GM19043 (cell line): ENCODE measurements at regions not wholly inside any gene's neighbourhood (a gene's known extent, or its start where the extent isn't known, plus 50 kb on each side); places are given as distances from the start of the nearest gene placed in this dataset.

Experiments
- ATAC-seq: cut with Tn5 transposase; IDR thresholded peaks from one replicate; pipeline ENCODE4 v1.9.1; 2021; ENCODE audit warnings: low read depth; ENCODE audit not compliant: unreplicated experiment

DNA sequence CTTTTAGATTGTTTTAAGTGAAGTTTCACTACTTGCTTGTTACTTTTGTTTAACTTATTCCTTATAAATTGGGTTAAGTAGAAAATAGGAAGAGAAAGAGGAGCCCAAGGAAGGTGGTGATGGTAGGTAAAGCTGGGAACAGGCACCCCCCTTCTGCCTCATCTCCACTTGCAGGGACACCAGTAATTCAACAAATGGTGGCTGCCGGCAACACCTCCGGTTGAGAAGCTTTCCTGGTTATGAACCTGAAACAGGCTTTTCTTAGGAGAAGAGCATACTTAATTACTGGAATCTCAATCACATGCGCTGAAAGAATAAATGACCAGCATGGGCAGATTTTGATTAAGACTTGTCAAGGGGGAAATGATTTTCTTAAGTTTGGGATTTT, 158.9 kb upstream of the ZNF217 start:
- no peak for ATAC-seq

DNA sequence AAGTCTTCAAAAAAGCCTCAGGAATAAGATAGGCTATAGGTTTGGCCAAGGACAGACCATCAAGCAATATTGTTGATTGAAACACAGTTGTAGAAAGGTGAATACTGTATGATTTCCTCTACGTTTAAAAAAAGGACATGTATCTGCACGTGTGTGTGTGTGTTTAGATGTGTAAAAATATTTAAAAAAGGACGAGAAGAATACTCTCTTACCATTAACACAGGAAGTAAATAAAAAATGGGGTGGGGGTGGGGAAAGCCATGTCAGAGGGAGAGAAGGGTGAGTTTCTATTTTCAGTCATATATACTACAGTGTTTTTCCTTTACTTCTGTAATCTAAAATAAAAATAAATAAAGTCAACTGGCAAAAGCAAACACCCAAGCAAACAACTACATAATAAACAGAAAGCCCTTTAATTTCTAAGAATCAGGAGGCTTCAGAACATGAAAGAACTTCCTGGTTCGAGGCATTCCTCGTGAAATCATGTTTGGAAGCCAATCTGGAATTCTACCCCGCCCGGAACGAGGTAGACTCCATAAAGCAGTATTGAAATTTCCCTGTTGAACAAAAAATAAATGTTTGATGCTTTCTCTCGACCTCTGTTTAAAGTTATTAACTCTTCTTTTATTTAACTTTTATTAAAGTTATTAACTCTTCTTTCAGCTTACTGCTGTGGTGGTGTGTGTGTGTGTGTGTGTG, 158.1 kb upstream of the ZNF217 start:
- ATAC-seq = no peak

DNA sequence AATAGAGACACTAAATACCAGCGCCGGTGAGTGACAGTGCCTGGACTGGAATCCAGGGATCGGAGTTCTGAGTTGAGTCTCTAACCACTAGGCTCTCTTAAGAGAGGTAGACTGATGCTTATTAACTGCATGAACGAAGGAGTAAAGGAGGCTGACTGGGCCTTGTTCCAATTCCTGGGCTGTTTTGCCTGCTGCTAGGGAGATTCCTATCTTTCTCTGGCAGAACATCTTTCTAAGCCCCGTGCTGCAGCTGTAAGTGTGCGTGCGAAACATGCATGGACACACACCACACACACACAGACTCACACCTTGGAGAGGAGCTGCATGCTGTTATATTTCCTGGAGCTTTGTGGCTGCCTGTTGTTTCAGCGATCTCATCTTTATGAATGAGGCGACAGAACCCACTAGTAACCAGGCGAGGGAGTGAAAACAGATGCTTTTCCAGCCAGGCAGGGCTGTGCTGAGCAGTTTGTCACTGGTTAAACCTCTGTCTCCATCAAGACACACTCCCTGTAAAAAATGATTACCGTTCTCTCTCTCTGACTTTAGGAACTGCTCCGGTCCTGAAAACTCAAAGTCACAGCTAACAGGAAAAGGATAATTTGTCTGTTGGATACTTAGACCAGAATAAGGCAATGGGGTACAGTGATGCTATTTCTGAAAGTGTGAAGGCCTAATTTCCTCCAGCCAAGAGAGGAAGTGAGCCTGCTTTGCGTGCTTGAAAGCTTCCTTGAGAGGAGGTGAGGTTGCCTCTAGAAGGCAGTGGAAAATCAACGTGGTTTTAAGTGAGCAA, 157.4 kb upstream of the ZNF217 start:
- peak; percentile 79 for ATAC-seq

DNA sequence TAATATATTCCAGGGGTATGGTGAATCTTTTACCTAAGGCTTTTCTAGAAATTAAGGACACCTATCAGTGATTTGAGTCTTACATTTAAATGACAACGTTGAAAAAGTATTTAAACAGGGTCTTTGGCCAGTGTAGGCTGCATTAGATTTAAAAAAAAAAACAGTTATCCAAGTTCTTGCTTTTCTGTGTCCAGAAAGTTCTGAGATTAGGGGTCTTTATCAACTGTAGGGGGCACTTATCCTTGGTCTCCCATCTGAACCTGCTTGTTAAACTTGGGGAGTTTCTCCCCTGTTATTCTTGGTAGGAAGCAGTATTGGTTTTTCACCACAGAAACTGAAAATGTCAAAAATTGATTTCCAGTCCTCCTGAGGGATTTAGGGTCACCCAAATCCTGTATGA, 155.9 kb upstream of the ZNF217 start:
- ATAC-seq = no peak

DNA sequence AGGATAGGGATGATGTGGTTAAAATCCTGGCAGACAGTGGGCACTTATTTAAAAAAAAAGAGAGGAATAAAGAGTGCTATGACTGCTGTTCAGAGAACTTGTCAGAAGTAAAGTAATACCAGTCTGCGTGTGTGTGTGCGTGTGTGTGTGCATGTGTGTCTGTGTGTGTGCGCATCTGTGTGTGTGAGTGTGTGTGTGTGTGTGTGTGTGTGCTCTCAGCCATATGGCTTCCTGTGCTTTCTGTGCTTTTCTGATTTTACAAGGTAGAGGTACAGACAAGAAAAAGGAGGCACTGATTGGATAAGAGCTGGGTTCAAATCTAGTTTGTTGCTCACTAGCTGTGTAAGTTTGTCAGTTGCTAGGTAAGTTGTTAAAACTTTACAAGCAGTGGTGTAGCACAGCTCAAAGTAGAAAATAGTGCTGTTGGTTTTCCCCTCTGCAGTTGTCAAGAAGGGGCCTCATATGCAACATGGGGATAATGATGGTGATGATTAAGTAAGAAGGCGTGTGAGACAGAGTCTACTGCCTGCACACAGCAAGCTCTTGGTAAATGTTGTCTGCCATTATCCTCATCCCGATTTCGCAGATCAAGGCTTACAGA, 155.3 kb upstream of the ZNF217 start:
- no peak for ATAC-seq

DNA sequence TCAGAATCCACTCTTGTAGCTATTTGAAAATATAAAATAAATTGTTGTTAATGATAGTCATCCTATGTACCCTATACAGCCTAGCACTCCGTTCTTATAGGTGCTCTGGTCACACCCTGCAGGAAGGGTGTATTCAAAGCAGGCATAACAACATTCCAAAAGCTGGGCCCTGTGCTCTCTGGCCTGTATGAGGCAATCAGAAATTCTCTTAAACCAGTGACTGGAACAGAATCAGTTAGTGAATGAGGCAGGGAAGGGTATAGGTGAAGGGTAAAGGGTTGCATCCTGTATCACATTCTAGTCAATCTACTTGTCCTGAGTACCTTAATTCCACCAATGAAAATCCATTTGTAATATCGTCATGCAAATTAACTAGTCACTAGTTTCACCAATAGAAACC, 154.5 kb upstream of the ZNF217 start:
- ATAC-seq = no peak

DNA sequence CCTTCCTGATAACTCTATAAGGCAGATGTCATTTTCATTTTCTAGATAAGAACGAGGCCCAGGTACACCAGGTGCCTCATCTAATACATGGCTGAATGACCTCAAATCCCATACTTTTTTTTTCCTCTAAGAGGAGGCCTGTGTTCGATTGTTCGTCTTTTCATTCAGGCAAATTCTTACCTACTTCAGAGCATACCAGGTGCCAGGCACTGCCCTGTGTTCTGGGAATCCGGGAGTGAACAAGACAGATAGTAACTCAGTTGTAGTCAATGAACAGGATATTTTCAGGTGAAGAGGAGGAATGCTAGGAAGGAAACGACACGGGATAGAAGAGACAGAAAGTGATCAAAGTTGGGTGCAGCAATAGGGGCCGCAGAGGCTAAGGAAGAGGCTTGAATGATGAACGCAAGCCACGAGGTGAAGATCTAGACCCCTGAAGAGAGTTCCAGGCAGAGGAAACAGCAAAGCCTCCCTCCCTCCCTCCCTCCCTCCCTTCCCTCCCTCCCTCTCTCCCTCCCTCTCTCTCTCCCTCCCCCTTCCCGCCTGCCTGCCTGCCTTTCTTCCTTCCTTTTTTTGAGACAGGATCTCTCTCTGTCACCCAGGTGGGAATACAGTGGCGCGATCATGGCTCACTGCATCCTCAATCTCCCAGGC, 150.1 kb upstream of the ZNF217 start:
- no peak for ATAC-seq

DNA sequence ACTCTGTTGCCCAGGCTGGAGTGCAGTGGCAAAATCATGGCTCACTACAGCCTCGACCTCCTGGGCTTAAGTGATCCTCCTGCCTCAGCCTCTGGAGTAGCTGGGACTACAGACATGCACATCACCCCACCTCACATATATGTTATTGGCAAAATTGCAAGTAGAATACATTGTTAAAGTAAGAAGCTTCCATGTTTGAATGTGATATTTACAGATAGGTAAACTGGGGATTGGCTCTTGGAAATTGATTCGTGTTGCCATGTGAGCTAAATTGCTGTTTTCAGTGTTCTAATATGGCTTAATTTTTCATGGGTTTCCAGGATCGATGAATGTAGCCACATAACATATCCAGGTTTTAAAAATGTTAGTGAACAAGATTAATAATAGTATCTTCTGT, 149.0 kb upstream of the ZNF217 start:
- ATAC-seq = no peak

DNA sequence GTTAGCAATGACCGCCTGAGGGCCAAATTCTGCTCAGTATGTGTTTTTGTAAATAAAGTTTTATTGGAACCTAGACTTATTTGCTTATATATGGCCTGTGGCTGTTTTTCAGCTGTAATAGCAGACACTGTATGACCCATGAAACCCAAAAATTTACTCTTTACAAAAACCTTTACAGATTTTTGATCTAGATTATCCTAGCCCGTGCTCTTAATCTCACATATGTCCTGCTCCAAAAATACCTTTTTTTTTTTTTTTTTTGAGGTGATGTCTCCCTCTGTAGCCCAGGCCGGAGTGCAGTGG, 148.0 kb upstream of the ZNF217 start:
- ATAC-seq = no peak

DNA sequence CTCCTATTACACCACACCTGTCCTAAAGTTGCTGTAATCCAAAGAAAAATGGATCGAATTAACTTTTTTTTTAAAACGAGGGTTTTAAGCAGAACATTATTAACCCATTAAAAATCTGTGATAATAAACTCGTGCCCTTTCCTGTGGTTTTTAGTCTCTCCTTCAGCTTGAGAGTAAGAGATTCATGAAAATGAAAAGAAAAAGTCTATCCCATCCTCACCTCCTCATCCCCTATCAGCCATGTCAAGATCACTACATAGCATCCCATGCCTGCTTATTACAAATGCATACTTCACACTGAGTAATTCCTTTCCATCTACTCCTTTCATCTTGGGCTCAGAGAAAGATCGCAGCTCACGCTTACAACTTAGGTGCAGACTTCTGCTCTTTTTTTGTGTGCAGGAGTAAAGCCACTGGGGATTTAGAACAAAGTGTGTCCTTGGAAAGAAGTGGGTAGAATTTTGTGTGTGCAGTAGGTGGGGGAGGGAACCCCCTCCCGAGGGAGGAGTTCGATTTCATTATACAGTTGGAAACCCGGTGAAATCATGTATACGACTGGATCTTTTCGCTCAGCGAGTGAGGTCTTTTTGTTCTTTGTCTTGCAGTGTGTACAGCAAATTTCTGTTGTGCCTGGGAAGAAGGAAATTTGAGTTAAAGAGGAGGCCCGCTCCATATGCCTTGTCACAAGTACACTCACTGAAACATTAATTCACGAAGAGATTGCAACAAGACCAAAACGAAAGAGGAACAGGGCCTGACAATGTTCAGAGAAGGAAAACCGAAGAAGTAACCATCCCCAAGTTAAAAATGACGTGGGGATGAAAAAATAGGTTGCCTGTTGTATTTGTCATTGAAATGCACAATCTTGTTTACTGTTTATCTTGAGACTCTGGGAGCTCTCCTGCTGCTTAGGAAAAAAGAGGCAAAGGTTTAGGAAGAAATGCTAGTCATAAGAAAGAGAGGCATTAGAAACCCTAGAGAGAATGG, 146.5 kb upstream of the ZNF217 start:
- ATAC-seq = peak; percentile 44

DNA sequence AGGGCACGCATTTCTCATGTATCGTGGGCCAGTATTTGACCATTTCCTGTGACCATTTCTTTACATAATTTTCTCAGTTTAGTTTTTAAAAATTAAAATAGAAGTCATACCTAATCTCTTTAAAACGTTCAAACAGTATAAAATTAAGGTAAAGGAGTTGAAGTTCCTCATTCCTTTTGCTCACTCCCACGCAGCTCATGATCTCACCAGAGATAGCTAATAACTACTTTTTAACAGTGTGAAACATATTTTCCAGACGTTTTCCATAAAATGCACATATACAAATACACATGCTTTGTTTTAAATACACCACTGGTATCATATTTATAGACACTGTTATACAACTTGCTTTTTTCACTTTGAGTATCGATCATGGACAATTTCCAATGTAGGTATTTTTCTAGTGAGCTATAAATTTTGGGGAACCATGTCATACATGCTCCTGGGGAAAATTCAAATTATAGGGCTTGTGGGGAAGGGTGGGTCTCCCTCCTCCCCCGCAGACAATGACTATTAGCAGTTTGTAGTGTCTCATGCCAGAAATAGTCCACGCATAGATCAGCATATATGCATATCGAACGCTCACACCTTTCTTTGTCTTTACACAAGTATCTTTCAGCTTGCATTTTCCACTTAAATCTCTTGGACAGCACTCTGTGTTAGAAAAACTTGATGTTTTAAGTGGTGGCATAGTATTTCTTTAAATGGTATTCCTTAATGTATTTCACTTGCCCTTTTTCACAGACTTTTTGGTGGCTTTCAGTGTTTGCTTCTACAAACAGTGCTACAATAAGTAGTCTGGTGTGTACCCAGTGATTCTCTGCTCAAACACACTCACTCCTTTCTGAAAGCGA, 145.5 kb upstream of the ZNF217 start:
- no peak for ATAC-seq

DNA sequence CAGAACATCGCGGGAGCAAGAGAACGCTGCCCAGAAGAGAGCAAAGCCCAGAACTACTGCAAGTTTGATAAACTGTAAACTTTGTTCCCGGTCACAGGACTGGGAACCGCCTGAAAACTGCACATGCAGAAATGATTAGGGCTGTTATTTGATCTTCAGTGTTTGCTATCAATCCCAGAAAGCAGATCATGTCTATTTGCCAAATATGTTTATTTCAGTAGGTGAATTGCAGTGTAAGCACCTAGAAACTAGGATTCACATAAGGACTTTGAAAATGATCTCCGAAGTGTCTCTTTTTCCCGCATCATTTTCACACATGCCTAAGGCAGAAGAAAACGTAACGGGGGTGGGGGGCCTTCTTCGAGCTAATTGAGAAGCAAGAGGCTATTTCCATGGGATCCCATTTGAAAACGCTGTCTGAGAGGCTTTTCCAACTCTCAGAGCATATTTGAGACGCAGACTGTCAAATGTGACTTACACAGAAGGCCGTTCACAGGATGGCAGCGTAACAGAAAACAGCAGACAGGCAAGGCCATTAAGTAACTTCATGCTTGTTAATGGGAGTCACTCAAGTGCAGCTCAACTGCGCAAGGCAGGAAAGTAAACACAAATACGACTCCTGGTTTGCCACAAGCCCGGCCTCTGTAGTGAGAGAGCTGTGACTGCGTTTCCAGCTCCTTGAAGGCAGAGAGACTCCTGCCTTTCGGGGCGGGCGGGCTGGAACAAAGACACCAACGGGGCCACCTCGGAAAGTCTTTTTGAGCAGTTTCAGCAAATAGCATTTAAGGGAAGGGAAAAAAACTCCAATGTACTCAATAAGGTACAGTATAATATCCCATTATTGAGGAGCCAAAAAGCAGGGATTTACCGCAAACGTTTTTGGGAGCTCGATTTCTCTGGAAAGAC, 144.7 kb upstream of the ZNF217 start:
- no peak for ATAC-seq

DNA sequence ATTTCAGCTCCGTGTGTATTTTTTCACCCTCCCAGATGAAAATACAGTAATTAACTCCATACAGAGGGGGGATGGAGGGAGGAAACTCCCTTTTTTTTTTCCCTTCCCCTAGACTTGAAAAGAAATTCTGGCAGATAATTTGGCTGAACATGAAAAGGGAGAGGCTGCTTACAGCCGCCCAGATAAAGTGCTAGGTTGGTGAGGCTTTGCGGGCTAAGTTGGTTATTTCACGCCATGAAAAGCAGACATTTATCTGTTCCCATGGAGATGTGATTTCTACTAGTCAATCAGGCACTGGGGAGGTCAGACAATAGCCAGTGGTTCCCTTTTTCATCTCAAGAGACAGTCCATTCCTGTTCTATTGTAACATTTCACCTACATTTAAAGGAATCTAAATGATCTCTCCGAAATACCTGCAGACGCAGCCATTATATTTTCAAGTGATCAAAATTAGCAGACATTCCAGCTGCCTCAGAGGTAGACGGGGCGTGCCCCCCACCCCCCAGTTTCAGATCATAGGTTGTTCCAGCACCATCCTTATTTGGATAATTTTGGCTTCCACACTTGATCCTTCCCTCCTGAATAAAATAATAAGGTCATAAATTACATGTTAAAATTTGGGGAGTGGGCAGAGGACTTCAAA, 143.9 kb upstream of the ZNF217 start:
- no peak for ATAC-seq

DNA sequence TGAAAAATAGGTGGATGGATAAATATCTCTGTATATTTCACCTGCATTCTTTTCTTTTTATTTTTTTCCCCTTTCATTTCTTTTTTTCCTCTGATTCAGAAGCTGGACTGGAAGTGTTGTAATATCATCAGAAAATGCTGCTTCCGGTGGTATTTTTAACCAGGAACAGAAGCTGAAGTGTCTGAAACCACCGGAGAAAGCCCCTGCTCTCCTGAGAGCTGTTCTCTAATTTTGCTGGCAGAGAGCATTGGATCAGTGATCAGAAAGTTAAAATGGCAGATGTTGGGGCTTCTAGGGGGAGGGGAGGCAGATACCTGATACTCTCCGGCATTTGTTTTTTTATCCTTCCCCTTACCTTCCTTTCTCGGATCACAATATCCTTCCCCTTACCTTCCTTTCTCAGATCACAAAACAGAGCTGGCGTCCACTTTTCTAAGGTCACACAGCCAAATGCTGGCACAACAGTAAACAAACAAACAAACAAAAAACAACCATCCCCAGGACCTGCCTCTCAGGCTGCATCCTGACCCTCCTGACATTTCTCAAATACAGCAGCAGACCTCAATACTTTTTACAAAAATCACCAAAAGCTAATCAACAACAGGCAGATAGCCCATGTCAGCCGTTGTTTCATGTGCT, 143.2 kb upstream of the ZNF217 start:
- no peak for ATAC-seq

DNA sequence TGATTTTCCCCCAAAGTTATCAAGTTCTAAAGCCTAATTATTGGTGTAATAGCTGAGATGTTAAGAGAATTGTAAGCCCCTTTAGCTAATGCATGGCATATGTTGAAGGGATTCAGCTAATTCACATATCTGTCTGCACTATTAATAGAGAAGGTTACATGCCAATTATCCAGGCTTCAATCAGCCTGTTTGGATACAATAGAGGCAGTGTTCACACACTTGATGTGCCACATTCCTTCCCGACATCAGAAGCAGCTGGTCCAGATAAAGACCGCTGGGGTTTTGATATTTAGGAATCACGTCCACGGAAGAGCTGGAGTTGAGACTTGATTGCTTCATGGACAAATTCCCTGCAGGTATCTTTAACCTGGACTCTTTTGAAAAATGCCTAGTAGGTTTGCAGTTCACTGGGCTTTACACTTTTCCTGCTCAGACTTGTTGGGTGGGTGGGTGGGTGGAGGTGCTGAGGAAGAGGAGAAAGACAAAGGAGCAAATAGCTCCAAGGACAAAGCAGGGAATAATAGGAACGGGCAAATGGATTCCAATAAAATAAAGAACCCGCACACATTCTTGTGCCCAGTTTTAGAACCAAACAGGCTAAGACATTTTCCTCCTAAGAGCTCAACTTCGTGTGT, 142.6 kb upstream of the ZNF217 start:
- no peak for ATAC-seq

DNA sequence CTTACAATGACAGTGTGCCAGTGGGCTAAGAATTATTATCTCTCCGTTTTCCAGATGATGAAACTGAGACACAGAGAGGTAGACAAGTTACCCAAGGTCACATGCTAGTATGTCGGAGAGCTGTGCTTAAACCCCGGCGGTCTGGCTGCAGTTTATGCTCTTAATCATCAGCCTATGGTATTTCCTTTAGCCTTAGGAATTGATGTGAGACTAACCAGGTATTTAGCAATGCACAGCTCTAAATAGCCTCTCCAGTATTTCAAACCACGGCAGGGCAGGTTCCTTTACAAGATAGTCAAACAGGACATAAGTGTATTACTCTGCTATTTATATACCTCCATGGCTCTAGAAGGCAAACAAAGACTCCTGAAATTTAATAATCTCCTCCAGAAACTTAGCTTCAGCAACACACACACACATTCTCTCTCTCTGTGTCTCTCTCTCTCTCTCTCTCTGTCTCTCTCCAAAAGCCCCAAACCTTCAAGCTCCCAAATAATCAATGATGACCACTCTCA, 142.0 kb upstream of the ZNF217 start:
- no peak for ATAC-seq
